ENCODE measurements at regions not wholly inside any gene's neighbourhood (a gene's known extent, or its start where the extent isn't known, plus 50 kb on each side); places are given as distances from the start of the nearest gene placed in this dataset.

DNA sequence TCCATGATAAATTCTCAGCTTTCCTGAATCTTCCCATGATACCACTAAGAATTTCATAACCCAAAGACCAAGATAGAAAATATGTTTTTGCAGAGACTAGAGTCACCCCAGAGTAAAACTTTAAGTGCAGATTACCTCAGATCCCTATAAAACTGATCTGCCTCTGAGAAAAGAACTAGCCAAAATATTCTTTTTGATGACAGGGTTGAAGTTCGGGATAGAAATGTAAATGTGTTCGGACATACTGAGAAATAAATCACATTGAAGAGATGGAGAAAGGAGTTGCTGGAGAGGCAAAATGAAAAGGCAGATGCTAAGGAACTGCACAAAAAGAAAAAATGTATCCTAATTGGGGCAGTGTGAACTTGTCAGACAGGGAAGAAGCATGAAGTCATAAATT lies 501.8 kb downstream of the ANKRD50 start:
- TF ChIP-seq, protein P1, sequence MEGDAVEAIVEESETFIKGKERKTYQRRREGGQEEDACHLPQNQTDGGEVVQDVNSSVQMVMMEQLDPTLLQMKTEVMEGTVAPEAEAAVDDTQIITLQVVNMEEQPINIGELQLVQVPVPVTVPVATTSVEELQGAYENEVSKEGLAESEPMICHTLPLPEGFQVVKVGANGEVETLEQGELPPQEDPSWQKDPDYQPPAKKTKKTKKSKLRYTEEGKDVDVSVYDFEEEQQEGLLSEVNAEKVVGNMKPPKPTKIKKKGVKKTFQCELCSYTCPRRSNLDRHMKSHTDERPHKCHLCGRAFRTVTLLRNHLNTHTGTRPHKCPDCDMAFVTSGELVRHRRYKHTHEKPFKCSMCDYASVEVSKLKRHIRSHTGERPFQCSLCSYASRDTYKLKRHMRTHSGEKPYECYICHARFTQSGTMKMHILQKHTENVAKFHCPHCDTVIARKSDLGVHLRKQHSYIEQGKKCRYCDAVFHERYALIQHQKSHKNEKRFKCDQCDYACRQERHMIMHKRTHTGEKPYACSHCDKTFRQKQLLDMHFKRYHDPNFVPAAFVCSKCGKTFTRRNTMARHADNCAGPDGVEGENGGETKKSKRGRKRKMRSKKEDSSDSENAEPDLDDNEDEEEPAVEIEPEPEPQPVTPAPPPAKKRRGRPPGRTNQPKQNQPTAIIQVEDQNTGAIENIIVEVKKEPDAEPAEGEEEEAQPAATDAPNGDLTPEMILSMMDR (conservative IDR thresholded peaks at IDR 0.05; ENCODE audit: low read depth, low read length) = no peak
- no peak for DNase-seq (ENCODE audit: low read depth)
- no peak overlapping the region for H3K4me3 ChIP-seq (ENCODE audit: low read length)

DNA sequence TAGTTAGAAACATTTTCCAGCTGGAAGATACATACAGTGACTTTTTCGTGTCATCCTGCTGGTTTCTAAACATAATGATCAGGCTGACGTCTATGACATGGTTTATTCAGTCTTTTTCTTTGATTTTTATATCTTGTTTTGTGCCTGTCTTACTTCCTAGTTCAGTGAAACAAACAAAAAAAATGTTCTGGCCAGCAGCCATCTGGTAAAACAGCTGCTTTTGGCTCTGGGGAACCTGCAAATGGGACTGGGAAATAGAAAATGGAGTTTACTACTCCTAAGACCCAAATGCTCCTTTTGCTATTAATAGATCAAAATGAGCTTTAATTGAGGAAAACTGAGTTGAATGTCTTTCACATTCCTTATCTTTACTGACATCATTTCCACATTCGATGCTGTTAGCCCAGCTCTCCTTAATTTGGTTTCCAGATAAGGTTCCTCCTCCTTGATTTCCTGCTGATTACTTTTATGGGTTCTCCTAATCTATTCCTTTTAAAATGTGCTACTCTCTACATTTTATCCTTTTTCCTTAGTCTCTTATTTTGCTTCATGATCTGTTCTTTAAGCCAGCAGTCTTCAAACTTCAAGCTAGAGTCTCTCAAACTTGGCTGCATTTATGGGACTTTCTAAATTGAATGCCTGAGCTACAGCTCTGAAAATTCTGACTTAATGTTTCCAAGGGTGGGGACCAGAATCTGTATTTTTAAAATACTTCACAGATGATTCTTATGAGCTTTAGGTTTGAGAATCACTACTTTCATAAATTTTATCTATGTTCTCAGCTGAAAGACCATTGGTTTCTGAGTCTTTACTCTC lies 499.5 kb downstream of the ANKRD50 start:
- DNase-seq (ENCODE audit: low read depth) = no peak
- H3K4me3 ChIP-seq (ENCODE audit: low read length) = no peak overlapping the region
- TF ChIP-seq, protein P1 (conservative IDR thresholded peaks at IDR 0.05; ENCODE audit: low read depth, low read length) = no peak

DNA sequence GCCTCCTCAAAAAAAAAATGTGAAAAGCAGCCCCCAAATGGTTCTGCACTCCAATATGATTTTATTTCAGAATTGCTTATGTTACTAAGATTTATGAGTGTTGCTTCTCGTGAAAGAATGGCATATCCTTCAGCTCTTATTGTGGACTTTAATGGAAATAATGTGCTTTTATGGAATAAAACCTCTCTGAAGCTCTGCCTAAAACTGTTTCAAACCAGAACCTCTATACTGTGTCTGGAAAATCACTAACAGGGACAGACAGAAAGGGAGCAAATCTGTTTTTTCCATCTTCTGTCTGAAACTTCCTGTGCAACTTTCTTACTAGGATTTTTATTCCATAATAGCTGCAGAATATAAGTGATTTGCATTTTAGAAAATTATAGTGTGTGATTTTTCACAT lies 493.1 kb downstream of the ANKRD50 start:
- TF ChIP-seq, protein P1 (conservative IDR thresholded peaks at IDR 0.05; ENCODE audit: low read depth, low read length) = no peak
- H3K4me3 ChIP-seq (ENCODE audit: low read length) = no peak overlapping the region
- DNase-seq (ENCODE audit: low read depth) = no peak

DNA sequence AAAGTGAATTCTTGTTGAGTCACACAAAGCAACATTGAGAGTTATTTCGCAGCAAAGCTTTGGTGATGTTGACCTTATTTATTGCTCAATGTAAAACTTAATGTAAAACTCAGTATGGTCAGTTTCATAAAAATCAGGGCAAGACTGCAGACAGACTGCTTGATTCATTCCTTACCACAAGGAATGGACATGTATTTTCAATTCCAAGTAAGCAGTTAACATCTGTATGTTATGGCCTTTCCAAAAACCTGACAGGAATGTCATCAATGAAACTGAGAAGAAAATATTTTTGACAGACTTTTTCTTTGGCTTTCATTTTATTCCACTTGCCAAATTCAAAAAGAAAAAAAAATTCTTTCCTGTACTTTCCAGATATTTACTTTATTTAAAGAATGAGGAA lies 488.3 kb downstream of the ANKRD50 start:
- TF ChIP-seq, protein P1 (conservative IDR thresholded peaks at IDR 0.05; ENCODE audit: low read depth, low read length) = no peak
- DNase-seq (ENCODE audit: low read depth) = no peak
- H3K4me3 ChIP-seq (ENCODE audit: low read length) = no peak overlapping the region

DNA sequence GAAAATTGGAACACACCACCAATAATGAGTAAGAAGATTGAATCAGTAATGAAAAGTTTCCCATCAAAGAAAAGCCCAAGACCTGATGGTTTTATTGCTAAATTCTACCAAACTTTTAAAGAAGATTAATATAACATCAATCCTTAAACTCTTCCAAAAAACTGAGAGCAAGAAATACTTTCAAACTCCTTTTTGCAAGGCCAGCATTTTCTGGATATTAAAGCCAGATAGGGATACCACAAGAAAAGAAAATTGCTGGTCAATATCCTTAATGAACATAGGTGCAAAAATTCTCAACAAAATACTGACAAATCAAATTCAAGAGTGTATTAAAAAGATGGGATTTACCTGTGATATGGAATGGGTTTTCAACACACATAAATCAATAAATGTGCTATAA lies 484.6 kb downstream of the ANKRD50 start:
- no peak overlapping the region for H3K4me3 ChIP-seq (ENCODE audit: low read length)
- DNase-seq (ENCODE audit: low read depth) = no peak
- TF ChIP-seq, protein P1 (conservative IDR thresholded peaks at IDR 0.05; ENCODE audit: low read depth, low read length) = no peak

DNA sequence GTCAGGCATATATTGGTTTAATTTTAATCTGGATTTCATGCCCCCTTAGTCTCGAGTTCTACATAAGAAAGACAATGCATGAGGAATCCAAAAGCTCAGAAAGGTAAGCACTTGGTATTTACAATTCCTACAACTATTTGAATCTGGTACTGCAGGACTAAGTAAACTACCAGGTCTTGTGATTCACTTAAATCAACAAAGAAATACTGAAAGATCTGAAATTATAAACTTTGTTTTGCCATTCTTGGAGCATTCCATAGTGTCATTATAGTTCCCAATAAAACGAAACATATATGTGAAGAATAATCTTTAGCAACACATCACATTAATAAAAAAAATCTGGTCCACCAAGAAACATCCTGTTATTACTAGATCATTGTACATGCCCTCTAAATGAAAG lies 482.3 kb downstream of the ANKRD50 start:
- TF ChIP-seq, protein P1 (conservative IDR thresholded peaks at IDR 0.05; ENCODE audit: low read depth, low read length) = no peak

DNA sequence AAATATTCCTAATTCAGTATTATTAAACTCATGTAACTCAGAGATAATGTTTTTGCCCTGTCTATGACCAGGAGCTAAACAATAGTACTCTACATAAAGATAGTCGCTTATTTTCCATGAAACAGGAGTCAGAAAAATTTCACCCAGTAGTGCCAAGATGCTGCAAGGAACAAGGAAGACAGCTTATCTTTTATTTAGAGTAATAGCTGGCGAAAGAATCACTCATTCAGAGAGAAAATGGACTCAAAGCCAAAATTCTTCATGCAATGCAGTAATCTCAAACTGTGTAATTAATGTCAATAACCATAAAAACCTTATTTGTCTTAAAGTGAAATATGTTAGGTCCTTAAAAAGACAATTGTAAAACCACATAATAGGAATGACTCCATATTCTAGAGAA lies 477.8 kb downstream of the ANKRD50 start:
- no peak for DNase-seq (ENCODE audit: low read depth)
- H3K4me3 ChIP-seq (ENCODE audit: low read length) = no peak overlapping the region
- TF ChIP-seq, protein P1 (conservative IDR thresholded peaks at IDR 0.05; ENCODE audit: low read depth, low read length) = no peak

More for the DNA sequence above, 482.3 kb downstream of the ANKRD50 start:
- DNase-seq (ENCODE audit: low read depth) = no peak
- no peak overlapping the region for H3K4me3 ChIP-seq (ENCODE audit: low read length)
